A204.1 (cell line): ENCODE measurements at regions not wholly inside any gene's neighbourhood (a gene's known extent, or its start where the extent isn't known, plus 50 kb on each side); places are given as distances from the start of the nearest gene placed in this dataset.
"Not testable (repeated sequence)": the region's sequence is repeated elsewhere in the genome, so short reads cannot be mapped to it uniquely, and the experiment has no call there.

ENCODE experiments used
- FAIRE-seq: peaks from 2 replicates; lab custom pipeline; 2012; peaks lifted over from hg19 to GRCh38; lab: Jason Lieb, UNC

GRCh38 chr7:45268013-45268412 lies 110.4 kb downstream of the RAMP3 start:
- no peak for FAIRE-seq

DNA sequence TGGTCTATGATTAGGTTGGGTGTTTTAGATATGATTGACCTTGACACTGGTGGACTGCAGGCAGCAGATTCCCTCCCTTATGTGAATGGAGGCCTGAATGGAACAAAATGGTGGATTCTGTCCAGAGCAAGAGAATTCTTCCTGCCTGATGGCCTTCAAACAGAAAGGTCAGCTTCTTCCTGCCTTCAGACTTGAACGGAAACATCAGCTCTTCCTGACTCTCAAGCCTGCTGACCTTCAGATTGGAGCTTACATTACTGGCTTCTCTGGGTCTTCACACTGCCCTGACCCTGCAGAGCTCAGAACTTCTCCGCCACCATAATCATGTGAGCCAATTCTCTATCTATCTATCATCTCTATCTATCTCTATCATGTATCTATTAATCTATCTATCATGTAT lies 111.6 kb downstream of the RAMP3 start:
- no peak for FAIRE-seq

GRCh38 chr7:45278763-45279398 lies 121.3 kb downstream of the RAMP3 start:
- FAIRE-seq, result no peak

GRCh38 chr7:45289611-45290010 lies 132.0 kb downstream of the RAMP3 start:
- FAIRE-seq, result peak; percentile 29

GRCh38 chr7:45290880-45291279 lies 133.3 kb downstream of the RAMP3 start:
- FAIRE-seq, result no peak

- no peak for FAIRE-seq
These were observed 134.9 kb downstream of the RAMP3 start for GRCh38 chr7:45292481-45292880.

DNA sequence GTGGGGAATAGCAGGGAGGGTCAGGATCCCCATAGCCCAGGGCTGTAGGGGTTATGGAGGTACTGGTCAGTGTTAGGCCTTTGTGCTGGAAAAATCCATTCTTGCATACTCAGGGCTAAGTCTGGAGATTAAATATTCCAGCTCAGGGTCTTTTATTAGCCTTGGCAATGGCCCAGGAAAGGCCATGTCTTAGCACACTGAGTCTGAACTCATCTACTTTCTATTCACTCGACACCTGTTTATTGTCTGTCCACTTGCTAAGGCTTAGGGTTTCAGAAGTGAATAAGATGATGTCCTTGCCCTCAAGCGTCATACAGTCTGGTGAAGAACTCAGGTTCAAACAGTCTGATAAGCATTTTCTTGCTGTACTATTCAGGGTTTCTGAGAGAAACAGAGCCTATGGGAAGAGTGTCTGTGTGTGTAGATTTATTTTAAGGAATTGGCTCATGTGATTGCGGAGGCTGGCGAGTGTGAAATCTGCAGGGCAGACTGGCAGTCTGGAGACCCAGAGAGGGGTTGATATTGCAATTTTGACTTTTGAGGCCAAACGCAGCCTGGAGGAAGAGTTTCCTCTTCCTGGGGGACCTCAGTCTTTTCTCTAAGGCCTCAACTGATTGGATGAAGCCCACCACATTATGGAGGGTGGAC lies 135.8 kb downstream of the RAMP3 start:
- FAIRE-seq, result no peak

- FAIRE-seq, result no peak
These were observed 137.0 kb downstream of the RAMP3 start for GRCh38 chr7:45294559-45294958.

DNA sequence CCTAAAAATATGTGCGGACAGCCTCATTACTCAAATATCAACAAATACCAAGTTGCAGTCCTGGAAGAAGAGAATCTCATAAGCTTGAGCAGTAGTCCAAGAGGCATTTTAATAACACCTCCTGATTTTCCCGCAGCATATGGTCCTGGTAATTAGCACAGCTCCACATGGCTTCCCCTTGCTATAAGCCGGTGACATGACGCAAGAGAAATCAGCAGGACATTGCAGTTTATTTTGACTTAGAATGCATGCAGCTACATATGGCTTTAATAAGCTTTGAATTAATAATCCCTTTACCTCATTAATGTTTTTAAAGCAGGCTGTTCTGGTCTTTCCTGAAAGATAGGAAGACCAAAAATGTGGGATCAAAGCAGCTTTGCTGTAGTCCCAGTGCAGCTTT lies 137.6 kb downstream of the RAMP3 start:
- no peak for FAIRE-seq

- no peak for FAIRE-seq
These were observed 139.2 kb downstream of the RAMP3 start for GRCh38 chr7:45296748-45297147.

DNA sequence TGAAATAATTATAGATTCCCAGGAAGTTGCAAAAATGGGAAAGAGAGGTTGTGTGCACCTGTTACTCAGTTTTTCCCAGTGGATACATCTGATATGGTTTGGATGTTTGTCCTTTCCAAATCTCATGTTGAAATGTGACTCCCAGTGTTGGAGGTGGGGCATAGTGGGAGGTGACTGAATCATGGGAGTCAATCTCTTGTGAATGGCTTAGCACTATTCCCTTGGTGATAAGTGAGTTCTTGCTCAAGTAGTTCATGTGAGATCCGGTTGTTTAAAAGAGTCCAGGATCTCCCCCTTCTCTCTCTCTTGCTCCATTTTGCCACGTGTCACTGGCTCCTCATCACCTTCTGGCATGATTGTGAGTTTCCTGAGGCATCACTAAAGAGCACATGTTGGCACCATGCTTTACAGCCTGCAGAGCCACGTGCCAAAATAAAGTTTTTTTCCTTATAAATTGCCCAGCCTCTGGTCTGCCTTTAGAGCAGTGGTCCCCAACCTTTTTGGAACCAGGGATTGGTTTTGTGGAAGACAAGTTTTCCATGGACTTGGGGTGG lies 149.2 kb downstream of the RAMP3 start:
- FAIRE-seq, result no peak

GRCh38 chr7:45311597-45311996 lies 154.0 kb downstream of the RAMP3 start:
- FAIRE-seq, result no peak

DNA sequence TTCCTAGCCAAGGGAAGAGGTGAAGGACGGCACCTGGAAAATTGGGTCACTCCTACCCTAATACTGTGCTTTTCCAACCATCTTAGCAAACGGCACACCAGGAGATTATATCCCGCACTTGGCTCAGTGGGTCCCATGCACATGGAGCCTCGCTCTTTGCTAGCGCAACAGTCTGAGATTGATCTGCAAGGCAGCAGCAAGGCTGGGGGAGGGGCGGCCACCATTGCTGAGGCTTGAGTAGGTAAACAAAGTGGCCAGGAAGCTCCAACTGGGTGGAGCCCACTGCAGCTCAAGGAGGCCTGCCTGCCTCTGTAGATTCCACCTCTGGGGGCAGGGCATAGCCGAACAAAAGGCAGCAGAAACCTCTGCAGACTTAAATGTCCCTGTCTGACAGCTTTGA lies 157.9 kb downstream of the RAMP3 start:
- FAIRE-seq, result not testable (repeated sequence)

DNA sequence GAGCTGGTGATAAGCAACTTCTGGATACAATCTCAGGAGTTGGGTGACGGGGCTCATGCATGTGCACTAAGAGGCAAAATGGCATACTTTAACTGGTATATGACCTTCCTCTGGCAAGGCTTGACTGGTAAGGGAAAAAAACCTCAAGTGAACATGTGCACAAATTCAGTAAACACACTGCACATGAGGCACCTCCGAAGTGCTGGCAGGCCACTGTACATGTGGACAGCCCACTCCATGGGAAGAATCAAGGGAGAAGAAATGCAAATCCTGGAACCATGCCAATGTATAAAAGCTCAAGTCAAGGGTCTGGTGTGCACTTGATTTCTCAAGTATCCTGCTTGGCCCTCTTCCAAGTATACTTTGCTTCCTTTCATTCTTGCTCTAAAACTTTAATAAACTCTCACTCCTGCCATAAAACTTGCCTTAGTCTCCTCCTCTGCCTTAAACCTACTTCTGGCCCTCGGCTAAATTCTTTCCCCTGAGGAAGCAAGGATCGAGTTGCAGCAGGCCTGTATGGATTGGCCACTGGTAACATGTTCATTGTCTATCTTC lies 167.2 kb downstream of the RAMP3 start:
- FAIRE-seq, result no peak

- no peak for FAIRE-seq
These were observed 167.8 kb downstream of the RAMP3 start for GRCh38 chr7:45325378-45325777.

GRCh38 chr7:45328403-45328981 lies 170.9 kb downstream of the RAMP3 start:
- no peak for FAIRE-seq

- no peak for FAIRE-seq
These were observed 174.0 kb downstream of the RAMP3 start for GRCh38 chr7:45331563-45331962.

DNA sequence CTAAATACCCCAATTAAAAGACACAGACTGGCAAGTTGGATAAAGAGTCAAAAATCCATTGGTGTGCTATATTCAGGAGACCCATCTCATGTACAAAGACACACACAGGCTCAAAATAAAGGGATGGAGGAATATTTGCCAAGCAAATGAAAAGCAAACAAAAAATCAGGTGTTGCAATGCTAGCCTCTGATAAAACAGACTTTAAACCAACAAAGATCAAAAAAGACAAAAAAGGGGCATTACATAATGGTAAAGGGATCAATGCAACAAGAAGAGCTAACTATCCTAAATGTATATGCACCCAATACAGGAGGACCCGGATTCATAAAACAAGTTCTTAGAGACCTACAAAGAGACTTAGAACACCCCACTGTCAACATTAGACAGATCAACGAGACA lies 177.4 kb downstream of the RAMP3 start:
- FAIRE-seq, result not testable (repeated sequence)

DNA sequence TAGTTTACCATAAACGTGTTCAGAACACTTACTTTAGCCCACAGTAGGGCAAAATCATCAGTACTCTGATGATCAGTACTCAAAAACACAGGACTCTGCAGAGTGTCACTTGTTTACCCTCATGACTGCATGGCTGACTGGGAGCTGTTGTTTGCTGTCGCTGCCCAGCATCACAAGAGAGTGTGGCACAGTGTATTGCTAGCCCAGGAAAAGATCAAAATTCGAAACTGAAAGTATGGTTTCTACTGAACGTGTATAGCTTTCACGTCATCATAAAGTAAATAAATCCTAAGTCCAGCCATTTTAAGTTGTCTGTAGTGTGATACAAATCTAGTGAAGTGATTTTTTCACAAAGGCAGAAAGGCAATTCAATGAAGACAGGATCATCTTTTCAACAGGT lies 184.6 kb downstream of the RAMP3 start:
- FAIRE-seq, result peak; percentile 16

GRCh38 chr7:45343746-45344145 lies 186.2 kb downstream of the RAMP3 start:
- FAIRE-seq, result no peak

GRCh38 chr7:45347804-45348203 lies 190.2 kb downstream of the RAMP3 start:
- no peak for FAIRE-seq

GRCh38 chr7:45349090-45349489 lies 191.5 kb downstream of the RAMP3 start:
- no peak for FAIRE-seq

GRCh38 chr7:45350896-45351295 lies 193.3 kb downstream of the RAMP3 start:
- FAIRE-seq, result no peak
